ENCODE measurements at regions not wholly inside any gene's neighbourhood (a gene's known extent, or its start where the extent isn't known, plus 50 kb on each side); places are given as distances from the start of the nearest gene placed in this dataset.

DNA sequence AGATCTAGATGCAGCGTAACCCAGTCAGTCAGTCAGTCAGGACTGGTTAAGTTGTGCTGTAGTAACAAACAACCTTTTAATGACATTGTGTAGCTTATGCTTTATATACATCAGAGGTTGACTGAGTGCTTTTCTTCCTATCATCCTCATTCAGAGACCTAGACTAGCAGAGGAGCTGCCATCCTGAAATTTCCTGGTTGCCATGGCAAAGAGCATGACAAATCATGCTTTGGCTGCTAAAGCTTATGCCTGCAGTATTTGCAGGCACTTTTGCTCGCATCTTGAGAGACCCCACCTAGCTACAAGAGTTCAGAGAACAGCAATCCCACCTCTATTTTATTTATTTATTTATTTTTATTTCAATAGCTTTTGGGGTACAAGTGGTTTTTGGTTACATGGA is 244.0 kb downstream of the BTBD3 start:
- FAIRE-seq (no peak), DNase-seq (ENCODE audit: low read depth, low spot score) (no peak)
- Histone ChIP-seq H3K27ac (ENCODE audit: insufficient read depth, low read depth, low read length) (no peak overlapping the region), H3K9me3 (replicated peaks; ENCODE audit: control insufficient read depth, insufficient read depth, low read length) (no peaks in the 10 kb centered on the region), H3K79me2 (ENCODE audit: control insufficient read depth, insufficient read depth, low read length) (no peaks in the 10 kb centered on the region), H3K36me3 (ENCODE audit: control insufficient read depth in 2 of 2, extremely low read depth in 1 of 2, insufficient read depth in 2 of 2, low read length in 2 of 2) (no peaks in the 10 kb centered on the region), H3K9ac (replicated peaks; ENCODE audit: extremely low read depth, insufficient read depth, low read length) (no peak overlapping the region), H4K20me1 (replicated peaks; ENCODE audit: control insufficient read depth, extremely low read depth, insufficient read depth, low read length) (no peaks in the 10 kb centered on the region), H3K27me3 (ENCODE audit: control insufficient read depth in 2 of 2, insufficient read depth in 2 of 2, low read length in 2 of 2) (no peaks in the 10 kb centered on the region), H3K9me1 (replicated peaks; ENCODE audit: control insufficient read depth, extremely low read depth, insufficient read depth, low read length) (no peaks in the 10 kb centered on the region), H3K4me2 (ENCODE audit: insufficient read depth, low read length) (no peak overlapping the region), H3K4me1 (ENCODE audit: control insufficient read depth, extremely low read depth, insufficient read depth, low read length) (no peaks in the 10 kb centered on the region), H2AFZ (ENCODE audit: low read depth, low read length) (no peak overlapping the region), H3K4me3 (replicated peaks in 1 of 3; ENCODE audit: insufficient read depth in 1 of 3, low read depth in 1 of 3, low read length in 3 of 3) (no peak overlapping the region)
- dilution Hi-C loops (cut with MboI; ENCODE audit: extremely low pct_ligation_motif_present, low sequenced_read_pairs): no loop called here
- CTCF ChIA-PET: no interaction called here
- no TSS peak for BruUV-seq (replicated peaks)
- POLR2A ChIA-PET: no interaction called here
- intact Hi-C loops (cut with micrococcal nuclease): no loop called here
- TF ChIP-seq, protein P1, sequence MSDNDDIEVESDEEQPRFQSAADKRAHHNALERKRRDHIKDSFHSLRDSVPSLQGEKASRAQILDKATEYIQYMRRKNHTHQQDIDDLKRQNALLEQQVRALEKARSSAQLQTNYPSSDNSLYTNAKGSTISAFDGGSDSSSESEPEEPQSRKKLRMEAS (IDR thresholded peaks at IDR 0.05; ENCODE audit: insufficient read depth, insufficient read length): no peak
- TF ChIP-seq FOS (IDR thresholded peaks at IDR 0.05; ENCODE audit: borderline replicate concordance, insufficient read depth, low read length) (no peak), EZH2 (IDR thresholded peaks at IDR 0.05; ENCODE audit: borderline replicate concordance, low read depth, low read length, severe bottlenecking) (no peak), MYC (IDR thresholded peaks at IDR 0.05; ENCODE audit: low read depth, low read length) (no peak), POLR2AphosphoS5 (IDR thresholded peaks at IDR 0.05; ENCODE audit: insufficient read depth, low read depth, low read length) (no peak)
- TF ChIP-seq, protein P2, sequence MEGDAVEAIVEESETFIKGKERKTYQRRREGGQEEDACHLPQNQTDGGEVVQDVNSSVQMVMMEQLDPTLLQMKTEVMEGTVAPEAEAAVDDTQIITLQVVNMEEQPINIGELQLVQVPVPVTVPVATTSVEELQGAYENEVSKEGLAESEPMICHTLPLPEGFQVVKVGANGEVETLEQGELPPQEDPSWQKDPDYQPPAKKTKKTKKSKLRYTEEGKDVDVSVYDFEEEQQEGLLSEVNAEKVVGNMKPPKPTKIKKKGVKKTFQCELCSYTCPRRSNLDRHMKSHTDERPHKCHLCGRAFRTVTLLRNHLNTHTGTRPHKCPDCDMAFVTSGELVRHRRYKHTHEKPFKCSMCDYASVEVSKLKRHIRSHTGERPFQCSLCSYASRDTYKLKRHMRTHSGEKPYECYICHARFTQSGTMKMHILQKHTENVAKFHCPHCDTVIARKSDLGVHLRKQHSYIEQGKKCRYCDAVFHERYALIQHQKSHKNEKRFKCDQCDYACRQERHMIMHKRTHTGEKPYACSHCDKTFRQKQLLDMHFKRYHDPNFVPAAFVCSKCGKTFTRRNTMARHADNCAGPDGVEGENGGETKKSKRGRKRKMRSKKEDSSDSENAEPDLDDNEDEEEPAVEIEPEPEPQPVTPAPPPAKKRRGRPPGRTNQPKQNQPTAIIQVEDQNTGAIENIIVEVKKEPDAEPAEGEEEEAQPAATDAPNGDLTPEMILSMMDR (IDR thresholded peaks at IDR 0.05; ENCODE audit: extremely low read depth in 1 of 2, insufficient read depth in 1 of 2, low read depth in 1 of 2, low read length in 2 of 2): no peak
